Parathyroid adenoma (tissue), 2 donors: ENCODE measurements at regions not wholly inside any gene's neighbourhood (a gene's known extent, or its start where the extent isn't known, plus 50 kb on each side); places are given as distances from the start of the nearest gene placed in this dataset.

Experiments
- H2AFZ ChIP-seq: fragments of 300-600 bp; sonication (generic); one replicate; pipeline ENCODE4 v1.7.0; 2017; ENCODE audit warnings: antibody characterized with exemption, mild to moderate bottlenecking
- H3K27ac ChIP-seq: fragments of 300-600 bp; sonication (generic); one replicate; pipeline ENCODE4 v1.7.0; 2017
- H3K27me3 ChIP-seq: fragments of 300-600 bp; sonication (generic); one replicate; pipeline ENCODE4 v1.7.0; 2017; ENCODE audit warnings: low read length; ENCODE audit not compliant: control insufficient read depth, insufficient read depth
- H3K36me3 ChIP-seq: fragments of 300-600 bp; sonication (generic); one replicate; pipeline ENCODE4 v1.7.0; 2017; ENCODE audit warnings: low read length; ENCODE audit not compliant: control insufficient read depth, insufficient read depth
- H3K4me1 ChIP-seq: fragments of 300-600 bp; sonication (generic); one replicate; pipeline ENCODE4 v1.7.0; 2017; ENCODE audit warnings: control low read depth
- H3K4me2 ChIP-seq: fragments of 300-600 bp; sonication (generic); one replicate; pipeline ENCODE4 v1.7.0; 2017; ENCODE audit warnings: low read length
- H3K4me3 ChIP-seq: fragments of 300-600 bp; sonication (generic); one replicate; pipeline ENCODE4 v1.7.0; 2017; ENCODE audit warnings: low read depth, low read length
- H3K79me2 ChIP-seq: fragments of 300-600 bp; sonication (generic); one replicate; pipeline ENCODE4 v1.7.0; 2017; ENCODE audit warnings: control low read depth
- H3K9ac ChIP-seq: fragments of 300-600 bp; sonication (generic); one replicate; pipeline ENCODE4 v1.7.0; 2017; ENCODE audit warnings: mild to moderate bottlenecking
- H3K9me3 ChIP-seq: fragments of 300-600 bp; sonication (generic); one replicate; pipeline ENCODE4 v1.7.0; 2017; ENCODE audit warnings: low read length; ENCODE audit not compliant: control insufficient read depth
- TF ChIP-seq, protein P1 (sequence below): fragments of 300-600 bp; sonication (generic); IDR thresholded peaks from one replicate; pipeline ENCODE4 v1.7.0; 2017; ENCODE audit warnings: antibody characterized with exemption, mild to moderate bottlenecking
- donor health status: primary hyperparathyroidism.

DNA sequence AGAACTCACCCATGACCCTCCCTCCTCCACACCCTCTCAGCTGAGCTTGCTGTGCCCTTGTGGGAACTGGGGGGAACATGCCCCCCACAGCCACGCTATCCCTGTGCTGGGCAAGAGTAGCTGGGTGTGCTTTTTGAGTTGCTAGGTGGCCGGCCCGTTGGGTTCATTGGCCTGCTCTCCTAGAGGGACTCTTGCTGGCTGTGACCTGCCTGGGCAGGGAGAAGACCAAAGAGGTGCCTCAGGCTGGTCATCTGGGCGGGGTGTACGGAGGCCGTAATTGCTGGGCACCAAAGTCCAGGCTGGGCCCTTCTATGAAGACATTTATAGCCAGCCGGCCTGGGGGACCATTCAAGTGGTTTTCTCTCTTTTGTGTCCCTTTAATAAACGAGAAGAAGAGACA lies 138.3 kb upstream of the ZBTB40 start:
- no peaks in the 10 kb centered on the region for H3K27me3 ChIP-seq
- no peaks in the 10 kb centered on the region for H3K4me1 ChIP-seq
- no peak overlapping the region for H3K9ac ChIP-seq
- H3K36me3 ChIP-seq, result no peaks in the 10 kb centered on the region
- H3K9me3 ChIP-seq, result no peaks in the 10 kb centered on the region
- H3K79me2 ChIP-seq, result no peaks in the 10 kb centered on the region
- H3K4me2 ChIP-seq, result no peak overlapping the region
- no peak overlapping the region for H3K27ac ChIP-seq
- no peak overlapping the region for H2AFZ ChIP-seq
- TF ChIP-seq, protein P1, sequence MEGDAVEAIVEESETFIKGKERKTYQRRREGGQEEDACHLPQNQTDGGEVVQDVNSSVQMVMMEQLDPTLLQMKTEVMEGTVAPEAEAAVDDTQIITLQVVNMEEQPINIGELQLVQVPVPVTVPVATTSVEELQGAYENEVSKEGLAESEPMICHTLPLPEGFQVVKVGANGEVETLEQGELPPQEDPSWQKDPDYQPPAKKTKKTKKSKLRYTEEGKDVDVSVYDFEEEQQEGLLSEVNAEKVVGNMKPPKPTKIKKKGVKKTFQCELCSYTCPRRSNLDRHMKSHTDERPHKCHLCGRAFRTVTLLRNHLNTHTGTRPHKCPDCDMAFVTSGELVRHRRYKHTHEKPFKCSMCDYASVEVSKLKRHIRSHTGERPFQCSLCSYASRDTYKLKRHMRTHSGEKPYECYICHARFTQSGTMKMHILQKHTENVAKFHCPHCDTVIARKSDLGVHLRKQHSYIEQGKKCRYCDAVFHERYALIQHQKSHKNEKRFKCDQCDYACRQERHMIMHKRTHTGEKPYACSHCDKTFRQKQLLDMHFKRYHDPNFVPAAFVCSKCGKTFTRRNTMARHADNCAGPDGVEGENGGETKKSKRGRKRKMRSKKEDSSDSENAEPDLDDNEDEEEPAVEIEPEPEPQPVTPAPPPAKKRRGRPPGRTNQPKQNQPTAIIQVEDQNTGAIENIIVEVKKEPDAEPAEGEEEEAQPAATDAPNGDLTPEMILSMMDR, result no peak
- H3K4me3 ChIP-seq, result no peak overlapping the region

GRCh38 chr1:22314706-22315105 lies 136.9 kb upstream of the ZBTB40 start:
- Histone ChIP-seq H3K4me1 (no peaks in the 10 kb centered on the region), H3K4me2 (no peak overlapping the region), H3K4me3 (no peak overlapping the region), H3K79me2 (no peaks in the 10 kb centered on the region), H3K9me3 (no peaks in the 10 kb centered on the region), H3K9ac (no peak overlapping the region), H3K27me3 (no peaks in the 10 kb centered on the region), H3K36me3 (no peaks in the 10 kb centered on the region), H2AFZ (no peak overlapping the region), H3K27ac (no peak overlapping the region)
- TF ChIP-seq, protein P1, result no peak

DNA sequence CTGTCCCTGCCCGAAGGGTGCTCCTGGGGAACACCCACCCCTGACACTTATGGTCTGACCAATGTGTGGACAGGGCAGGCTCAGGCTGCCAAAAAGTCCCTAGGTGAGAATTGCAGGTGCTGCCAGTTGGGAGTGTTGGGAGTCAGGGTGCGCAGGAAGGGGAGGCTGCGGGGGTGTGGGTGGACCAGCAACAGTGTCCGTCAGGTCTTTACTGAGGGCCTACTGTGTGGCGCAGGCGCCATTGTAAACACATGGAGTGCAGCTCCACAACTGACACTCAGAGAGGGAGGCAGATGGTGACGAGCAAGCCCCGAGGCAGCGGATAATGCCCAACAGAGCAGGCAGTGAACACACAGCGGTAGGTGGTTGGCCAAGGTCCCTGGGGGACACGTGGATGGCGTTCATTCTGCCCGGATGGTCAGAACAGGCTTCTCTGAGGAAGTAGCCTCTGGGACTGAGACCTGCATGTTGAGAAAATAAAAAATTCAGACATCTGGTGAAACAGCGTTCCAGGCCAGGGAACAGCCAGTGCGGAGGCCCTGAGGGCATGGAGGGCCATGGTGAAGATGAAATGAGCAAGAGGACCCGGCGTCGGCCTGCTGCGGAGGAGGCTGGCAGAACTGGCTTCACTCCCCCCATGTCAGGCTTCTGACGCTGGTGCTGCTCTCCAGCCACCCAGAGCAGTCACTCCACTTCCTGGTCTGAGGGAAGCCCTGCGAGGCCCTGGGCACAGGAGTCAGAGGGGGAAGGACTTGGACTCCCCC lies 136.2 kb upstream of the ZBTB40 start:
- Histone ChIP-seq H3K4me3 (no peak overlapping the region), H3K36me3 (no peaks in the 10 kb centered on the region), H3K9ac (no peak overlapping the region), H3K4me1 (no peaks in the 10 kb centered on the region), H3K4me2 (no peak overlapping the region), H2AFZ (no peak overlapping the region), H3K79me2 (no peaks in the 10 kb centered on the region), H3K9me3 (no peaks in the 10 kb centered on the region), H3K27ac (no peak overlapping the region), H3K27me3 (no peaks in the 10 kb centered on the region)
- TF ChIP-seq, protein P1, result no peak

- TF ChIP-seq, protein P1, result no peak
- Histone ChIP-seq H2AFZ (no peak overlapping the region), H3K4me1 (no peaks in the 10 kb centered on the region), H3K36me3 (no peaks in the 10 kb centered on the region), H3K27ac (no peak overlapping the region), H3K4me3 (no peak overlapping the region), H3K9me3 (no peaks in the 10 kb centered on the region), H3K9ac (no peak overlapping the region), H3K4me2 (no peak overlapping the region), H3K27me3 (no peaks in the 10 kb centered on the region), H3K79me2 (no peaks in the 10 kb centered on the region)
These were observed 134.3 kb upstream of the ZBTB40 start for GRCh38 chr1:22317231-22317919.

- H3K4me2 ChIP-seq, result no peak overlapping the region
- no peaks in the 10 kb centered on the region for H3K27me3 ChIP-seq
- H3K4me1 ChIP-seq, result no peaks in the 10 kb centered on the region
- H3K79me2 ChIP-seq, result no peaks in the 10 kb centered on the region
- no peaks in the 10 kb centered on the region for H3K36me3 ChIP-seq
- no peak overlapping the region for H3K4me3 ChIP-seq
- no peak overlapping the region for H3K9ac ChIP-seq
- no peaks in the 10 kb centered on the region for H3K9me3 ChIP-seq
- H2AFZ ChIP-seq, result no peak overlapping the region
- TF ChIP-seq, protein P1, result no peak
- no peak overlapping the region for H3K27ac ChIP-seq
These were observed 133.8 kb upstream of the ZBTB40 start for GRCh38 chr1:22317920-22318243.
